ENCODE measurements at regions not wholly inside any gene's neighbourhood (a gene's known extent, or its start where the extent isn't known, plus 50 kb on each side); places are given as distances from the start of the nearest gene placed in this dataset.
"Not testable (repeated sequence)": the region's sequence is repeated elsewhere in the genome, so short reads cannot be mapped to it uniquely, and the experiment has no call there.

DNA sequence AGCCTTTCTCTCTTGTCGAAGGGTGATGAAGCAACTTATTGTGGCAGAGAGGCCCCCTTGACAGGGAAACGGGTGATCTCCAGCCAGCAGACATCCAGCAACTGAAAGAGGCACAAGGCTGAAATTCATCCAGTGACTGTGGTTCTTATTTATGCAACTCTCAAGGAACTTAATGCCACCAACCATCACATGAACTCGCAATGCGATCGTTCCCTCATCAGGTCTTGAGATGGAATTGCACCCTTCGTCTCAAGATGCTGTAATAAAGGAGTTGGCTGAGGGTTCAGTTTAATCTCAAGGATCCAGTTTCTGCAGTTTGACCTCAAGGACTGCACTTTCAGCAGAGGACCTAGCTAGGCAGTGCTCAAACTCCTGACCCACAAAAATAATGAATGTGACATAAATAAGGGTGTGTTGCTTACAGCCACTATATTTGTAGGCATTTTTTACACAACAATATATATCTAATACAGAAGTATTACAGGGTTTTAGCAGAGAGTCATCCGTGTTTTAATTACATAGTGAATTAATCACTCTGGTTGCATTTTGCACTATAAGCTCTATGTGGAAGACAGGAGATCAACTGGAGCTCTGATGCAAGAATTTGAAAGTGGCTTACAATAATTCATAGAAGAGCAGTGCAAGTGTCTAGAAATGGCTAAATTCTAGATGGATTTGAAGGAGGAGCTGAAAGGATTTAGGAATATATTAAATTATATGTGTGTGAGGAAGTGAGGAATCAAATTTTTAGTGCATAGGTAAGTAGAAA lies 957.8 kb upstream of the CTNND2 start:
- DNase-seq, result no peak

DNA sequence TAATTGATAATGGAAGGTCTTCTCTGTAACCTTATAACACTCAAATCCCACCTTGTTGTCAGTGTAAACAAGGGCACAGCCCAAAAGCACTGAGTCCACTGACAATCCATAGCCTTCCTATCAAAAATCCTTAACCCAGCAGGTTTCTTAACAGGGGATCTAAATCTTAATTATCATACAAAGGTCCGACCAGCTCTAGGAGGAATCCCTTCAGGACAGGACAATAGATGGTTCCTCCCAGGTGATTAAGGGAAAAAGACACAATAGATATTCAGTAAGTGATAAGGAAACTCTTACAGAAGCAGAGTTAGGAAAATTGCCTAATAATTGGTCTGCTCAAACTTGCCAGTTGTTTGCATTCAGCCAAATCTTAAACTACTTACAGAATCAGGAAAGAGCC lies 951.9 kb upstream of the CTNND2 start:
- not testable (repeated sequence) for DNase-seq

DNA sequence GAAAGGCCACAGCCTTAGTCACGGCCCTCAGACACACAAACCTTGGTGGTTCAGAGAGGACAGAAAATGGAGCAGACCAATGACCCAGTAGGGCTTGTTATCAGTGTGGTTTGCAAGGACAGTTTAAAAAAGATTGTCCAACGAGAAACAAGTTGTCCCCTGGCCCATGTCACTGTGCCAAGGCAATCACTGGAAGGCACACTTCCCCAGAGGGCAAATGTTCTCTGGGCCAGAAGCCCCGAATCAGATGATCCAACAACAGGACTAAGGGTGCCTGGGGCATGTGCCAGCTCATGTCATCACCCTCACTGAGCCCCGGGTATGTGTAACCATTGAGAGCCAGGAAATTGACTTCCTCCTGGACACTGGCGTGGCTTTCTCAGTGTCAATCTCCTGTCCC lies 950.1 kb upstream of the CTNND2 start:
- DNase-seq, result no peak

DNA sequence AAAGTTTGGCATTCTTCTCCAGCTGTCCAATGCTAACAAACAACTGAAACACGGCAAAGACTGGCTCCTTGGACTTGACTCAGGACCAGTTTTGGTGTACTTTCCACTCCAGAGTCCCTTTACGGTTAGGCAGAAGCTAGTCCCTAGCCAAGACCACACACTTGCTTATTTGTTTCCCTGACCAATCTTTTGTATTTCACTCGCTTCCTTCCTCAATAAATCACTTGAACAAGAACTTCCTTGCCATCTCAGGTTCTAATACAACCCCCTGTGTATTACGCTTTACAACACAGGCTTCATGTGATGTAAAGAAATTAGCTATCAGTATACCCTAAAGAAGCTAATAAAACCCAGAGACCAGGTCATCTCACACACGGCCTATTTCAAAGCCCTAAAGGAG lies 947.5 kb upstream of the CTNND2 start:
- DNase-seq, result no peak

DNA sequence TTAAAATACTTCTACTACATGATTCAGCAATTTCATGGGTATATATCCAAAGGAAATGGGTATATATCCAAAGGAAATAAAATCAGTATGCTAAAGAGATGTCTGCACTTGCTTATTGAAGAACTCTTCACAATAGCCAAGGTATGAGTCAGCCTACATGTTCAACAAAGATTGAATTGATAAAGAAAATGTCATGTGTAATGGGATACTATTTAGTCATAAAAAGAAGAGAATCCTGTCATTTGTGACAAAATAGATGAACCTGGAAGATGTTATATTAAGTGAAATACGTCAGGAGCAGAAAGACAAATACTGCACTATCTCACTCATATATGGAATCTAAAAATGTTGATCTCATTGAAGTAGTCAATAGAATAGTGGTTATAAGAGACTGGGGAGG lies 944.5 kb upstream of the CTNND2 start:
- DNase-seq, result no peak

DNA sequence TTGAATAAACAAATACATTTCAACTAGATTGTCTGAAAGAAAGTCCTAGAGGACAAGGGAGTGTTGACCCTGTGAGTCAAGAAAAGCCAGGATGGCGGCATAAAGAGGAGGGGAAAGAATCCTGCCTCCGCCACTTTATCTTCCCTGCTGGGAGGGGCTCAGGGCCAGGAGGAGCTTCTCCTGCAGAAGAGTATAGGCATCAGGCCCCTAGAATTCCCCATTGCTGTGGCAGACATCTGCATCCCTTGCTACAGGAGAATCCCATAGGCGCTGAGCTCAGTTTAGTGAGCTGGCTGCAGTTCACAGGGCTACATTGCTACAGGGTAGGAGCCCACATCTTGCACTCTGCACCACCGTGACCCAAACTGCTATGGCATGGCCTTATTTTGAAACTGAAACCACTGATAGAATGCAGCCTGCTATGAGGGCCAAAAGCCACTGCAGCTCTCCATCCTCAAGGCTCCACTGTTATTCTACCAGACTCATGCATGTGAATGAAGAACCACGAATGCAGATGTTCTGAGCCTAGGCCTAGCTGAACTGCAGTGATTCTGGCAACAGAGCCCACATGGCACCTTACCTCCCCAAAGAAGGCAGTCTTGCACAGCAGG lies 941.4 kb upstream of the CTNND2 start:
- DNase-seq, result no peak

DNA sequence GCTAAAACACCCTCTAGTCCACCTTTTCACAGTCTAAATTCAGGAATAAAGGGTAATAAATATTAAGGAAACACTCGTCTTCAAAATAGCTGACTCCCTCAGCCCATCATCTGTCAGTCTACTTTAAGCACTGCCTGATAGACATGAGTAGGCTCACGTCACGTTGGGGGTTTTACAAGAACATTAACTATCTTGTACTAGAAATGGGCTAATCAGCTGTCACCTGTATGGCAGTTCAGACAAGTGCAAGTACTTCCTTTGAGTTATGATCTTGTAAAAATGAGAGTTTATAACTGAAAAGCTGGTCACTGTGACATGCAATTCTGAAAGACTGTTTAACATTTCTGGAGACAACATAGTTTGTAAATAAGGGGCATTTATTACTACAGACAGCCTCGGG lies 936.7 kb upstream of the CTNND2 start:
- no peak for DNase-seq

DNA sequence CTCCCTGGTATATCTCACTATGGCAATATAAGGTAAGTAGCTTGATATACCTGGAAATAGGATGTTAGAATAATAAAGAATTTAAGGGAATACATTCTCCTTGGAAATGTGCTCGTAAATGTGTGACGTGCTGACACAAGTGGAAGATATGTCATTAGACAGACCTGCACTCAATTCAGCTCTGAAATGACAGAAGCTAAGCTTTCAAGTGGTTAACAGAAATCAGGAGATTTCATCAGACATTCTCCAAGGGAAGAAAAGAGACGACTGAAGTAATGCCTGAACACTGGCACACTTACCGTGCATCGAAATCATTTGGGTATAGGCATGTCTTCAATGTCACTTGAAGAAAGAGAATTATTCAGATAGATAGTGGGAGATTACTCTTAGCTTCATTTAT lies 933.3 kb upstream of the CTNND2 start:
- no peak for DNase-seq

DNA sequence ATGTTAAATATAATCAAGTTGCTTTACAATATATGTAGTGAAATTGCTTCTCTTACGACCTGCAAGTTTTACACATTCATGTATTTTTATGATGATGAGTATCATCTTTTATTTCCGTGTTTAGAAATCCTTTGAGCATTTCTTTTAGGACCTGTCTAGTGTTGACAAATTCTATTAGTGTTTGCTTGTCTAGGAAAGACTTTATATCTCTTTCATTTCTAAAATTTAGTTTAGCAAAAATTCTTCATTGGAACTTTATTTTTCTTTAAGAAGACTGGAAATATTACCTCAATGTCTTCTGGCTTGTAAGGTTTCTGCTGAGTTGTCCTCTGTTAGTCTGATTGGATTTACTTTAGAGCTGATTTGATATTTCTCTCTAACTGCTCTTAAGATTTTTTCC lies 920.9 kb upstream of the CTNND2 start:
- DNase-seq, result no peak

DNA sequence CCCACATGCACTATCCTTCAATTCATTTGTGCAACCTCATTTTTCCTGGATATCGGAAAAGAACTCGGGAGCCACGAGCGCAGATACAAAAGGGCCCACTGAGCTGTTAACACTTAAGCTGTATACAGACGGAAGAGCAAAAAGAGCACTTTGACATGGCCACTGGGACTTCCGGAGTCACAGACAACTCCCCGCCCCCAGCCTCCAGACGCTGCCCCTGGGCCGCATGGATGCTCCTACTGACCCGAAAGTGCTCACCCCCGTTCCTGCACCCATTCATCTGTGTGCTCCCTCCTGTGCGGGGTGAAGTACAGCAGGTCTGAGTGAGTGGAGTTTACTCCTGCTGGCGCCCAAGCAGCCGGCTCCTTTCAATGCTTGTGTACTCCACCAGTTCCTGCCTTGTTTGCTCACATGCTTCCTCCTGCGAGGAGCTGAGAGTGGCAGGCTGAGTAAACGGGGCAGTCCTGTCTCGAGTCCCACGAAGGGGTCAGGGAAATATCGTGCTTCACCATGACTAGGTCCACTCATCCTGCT lies 901.0 kb upstream of the CTNND2 start:
- peak; percentile 92 for DNase-seq

DNA sequence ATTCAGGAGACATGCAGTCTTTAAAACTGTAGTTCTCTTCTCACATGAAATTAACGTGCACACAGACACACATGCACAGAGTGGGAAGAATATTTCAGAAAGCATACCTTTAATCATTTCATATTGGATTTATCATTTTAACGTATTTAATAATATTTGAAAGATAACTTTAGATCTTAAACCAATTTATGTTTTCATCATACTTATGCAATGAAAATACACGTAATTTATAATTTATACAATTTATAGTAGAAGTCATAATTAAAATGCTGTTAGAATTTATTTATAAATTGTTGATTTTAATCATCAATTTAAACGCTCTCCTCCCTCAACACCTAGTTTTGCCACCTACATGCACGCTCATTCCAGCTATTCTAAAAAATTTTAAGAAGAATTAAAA lies 894.9 kb upstream of the CTNND2 start:
- DNase-seq, result no peak

DNA sequence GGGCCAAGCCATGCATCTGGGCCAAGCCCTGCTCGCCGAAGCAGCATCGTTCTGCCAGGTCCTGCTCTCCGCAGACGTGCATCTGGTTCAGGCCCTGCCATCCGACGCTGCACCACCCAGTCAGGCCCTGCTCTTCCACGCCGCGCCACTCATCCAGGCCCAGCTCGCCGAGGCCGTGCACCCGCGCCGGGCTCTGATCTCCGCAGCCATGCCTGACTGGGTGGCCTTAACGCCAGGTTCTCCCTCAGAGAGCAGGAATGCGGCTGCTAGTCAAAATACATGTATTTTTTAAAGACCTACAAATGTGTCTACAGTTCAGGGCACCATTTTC lies 891.1 kb upstream of the CTNND2 start:
- DNase-seq, result no peak

DNA sequence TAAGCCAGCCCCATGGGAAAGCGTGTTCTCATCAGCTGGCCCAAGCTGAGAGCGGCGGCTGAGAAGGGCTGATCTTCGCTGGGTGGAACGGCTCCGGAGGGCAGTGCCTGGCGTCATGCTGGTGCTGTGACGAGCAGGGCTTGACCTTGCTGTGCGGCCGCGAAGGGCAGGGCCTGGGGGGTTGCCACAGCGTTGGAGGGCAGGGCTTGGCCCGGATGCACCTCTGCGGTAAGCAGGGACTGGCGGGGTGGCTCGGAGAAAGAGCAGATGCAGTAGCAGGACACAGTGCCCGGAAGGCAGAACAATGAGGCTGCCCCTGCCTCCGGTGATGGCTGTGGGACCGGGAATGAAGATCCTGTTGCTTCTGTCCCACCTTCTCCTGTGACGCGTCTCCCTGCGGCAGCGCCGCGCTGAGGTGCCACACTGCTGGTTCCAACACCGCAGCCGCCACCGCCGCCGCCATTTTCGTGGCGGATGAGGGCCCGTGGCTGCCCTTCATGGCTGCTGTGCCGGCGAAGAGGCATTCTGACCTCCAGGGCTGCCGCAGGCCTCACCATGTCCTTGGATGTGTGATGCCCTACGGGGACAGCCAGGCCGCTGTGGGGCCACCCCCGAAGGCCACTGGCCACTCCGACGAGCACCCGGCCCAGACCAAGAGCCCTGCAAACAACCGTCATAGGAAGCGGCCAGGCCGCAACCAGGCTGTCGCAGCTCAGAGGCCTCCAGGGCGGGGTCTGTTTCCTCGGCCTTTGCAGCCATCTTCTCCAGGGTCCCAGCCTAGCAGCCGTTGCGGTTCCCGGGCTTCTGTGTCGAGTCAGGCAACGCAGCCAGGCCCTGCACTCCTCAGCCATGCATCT lies 890.5 kb upstream of the CTNND2 start:
- DNase-seq, result no peak

DNA sequence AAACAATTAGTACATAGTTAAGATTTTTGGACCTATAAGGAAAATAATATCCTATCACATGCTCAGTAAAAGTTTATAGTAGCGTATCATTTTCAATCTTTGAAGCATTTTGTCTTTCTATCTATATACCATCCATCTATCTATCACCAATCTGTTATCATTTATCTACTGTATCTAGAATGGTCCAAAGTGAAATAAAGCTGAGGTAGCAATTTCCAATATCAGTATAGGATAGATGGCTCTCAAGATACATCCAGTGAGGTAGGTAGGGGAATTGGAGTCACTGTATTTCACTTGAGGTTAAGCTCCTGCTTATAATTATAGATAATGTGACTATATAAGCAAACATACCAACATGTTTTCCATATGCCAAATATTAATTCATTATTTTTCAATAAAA lies 889.1 kb upstream of the CTNND2 start:
- no peak for DNase-seq

DNA sequence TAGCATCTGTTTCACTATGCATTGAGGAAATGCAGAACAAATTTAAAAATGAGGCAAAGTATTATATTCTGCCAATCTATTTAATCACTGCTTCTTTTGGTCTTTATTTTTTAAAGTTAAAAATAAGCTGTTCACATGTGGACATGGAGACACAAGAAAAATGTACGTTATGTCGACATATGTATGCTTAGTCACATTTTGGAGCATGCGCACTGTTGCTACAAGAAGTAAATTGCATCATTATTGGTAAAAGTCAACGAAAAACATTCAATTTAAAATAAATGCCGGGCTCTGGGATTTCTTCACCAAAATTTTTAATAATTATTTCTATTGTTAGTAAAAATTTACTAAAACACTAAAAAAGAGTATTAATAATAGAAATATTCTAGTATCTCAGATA lies 876.3 kb upstream of the CTNND2 start:
- no peak for DNase-seq

DNA sequence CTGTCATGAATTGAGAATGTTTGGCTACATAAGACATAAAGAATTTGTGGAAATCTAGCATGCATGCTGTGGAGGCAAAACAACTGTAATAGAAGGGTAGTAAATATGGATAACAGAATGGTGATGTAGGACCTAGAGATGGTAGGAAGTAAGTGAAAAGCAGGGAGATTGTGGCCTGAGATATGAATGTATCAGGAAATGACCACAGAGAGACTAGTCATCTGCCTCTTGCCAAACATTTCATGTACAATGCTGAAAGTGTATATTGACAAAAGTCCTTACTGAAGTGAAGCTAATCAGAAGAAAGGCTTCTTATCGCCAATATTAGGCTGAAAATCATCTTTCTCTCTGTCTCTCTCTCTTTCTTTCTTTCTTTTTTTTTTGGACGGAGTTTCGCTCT lies 873.1 kb upstream of the CTNND2 start:
- no peak for DNase-seq

DNA sequence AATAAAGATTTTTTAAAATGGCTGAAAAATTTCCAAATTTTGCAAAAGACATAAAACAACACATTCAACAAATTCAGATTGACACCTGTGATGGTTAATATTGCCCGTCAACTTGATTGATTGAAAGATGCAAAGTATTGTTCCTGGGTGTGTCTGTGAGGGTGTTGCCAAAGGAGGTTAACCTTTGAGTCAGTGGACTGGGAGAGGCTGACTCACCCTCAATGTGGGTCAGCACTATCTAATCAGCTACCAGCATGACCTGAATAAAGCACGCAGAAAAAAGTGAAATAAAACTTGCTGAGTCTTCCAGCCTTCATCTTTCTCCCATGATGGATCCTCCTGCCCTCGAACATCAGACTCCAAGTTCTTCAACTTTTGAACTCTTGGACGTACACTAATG lies 868.0 kb upstream of the CTNND2 start:
- DNase-seq, result no peak

DNA sequence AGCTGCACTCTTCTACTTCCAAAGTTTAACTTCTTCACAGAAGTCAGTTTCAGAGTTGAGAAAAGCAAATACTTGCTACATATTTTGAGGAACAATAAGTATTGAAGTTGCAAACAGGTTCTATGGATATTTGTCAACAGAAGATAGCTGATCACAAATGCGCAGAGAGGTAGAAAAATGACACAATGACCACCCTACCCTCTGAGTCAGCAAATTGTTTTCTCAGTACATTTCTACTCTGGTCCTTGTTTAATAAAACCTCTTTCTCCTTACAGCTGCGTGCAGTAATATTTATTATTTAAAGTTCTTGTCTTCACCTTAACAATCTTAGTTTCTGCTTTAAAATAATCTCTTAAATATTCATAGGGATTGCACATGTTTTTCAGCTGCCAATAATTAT lies 855.1 kb upstream of the CTNND2 start:
- DNase-seq, result no peak

DNA sequence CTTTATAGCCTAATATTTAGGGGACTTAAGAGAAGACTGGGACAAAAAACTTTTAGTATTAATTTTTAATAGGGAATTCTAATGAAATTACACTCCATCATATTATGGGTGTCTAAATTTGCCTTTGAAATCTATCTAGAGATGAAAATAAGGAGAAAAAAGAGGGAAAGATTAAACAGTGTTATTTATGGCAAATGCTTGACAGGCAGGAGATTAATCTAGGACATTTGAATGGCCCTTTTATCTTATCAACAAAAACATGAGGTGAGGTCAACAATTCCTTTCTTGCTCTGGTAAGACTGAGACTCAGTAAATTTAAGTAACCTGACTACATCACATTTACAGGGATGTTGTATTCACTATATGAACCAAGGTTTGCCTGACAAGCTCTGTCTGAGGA lies 852.8 kb upstream of the CTNND2 start:
- DNase-seq, result no peak

DNA sequence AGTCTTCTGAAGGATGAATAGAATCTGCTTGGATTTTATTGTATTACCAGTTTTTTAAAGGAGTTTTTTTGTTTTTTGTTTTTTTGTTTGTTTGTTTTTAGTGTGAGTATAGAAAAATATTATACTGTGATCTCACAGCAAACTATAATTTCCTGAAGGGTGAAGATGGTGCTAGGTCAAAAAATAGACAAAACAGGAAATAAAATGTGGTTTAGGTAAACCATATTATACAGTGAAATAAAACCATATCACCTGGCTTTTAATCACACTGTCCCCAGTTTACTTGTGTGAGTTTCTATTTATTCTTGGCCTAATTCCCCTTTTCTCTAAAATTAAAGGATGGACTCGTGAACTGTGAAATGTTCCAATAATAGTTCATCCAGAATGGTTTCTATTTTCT lies 841.3 kb upstream of the CTNND2 start:
- DNase-seq, result no peak

DNA sequence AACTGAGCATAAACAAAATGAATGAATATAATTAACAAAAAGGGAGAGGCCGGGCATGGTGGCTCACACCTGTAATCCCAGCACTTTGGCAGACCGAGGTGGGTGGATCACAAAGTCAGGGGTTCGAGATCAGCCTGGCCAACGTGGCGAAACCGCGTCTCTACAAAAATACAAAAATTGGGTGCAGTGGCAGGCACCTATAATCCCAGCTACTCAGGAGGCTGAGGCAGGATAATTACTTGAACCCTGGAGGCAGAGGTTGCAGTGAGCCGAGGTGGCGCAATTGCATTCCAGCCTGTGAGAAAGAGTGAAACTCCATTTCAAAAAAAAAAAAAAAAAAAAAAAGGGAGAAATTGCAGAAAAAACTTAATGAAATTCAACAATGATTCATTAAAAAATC lies 839.3 kb upstream of the CTNND2 start:
- no peak for DNase-seq

DNA sequence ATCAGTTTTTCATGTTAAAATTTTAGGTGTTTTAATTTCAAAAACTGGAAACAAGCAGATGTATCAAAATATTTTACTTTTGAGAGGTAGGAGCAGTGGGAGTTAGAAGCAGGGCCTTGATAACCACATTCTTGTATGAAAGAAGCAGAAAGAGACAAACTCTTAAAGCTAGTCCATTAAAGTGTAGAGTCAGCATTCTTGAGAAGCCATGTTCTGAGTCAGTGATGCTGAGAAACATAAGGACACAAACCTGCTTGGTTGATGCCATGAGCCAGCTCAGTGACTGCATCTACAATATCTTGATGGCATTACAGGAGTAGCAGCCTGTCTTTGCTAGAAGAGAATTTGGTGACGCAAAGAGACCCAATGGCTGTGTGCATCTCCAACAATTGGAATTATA lies 826.1 kb upstream of the CTNND2 start:
- DNase-seq, result no peak

DNA sequence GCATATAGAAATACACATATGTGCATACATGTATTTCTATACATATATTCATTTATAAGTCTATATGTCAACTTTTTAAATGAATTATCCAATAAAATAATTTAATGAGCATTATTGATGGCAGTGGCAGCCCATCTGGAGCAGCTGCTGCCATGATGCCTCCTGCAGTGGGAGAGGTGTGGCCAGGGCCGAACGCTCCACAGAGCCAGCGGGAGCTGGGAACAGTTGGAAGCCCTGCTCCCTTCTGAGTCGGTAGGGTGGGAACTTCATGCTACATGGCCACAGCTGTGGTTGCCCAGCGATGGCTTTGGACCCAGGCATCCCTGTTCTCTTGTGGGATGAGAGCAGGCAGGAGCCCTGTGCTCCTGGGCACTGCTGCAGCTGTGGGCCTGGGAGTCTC lies 812.4 kb upstream of the CTNND2 start:
- DNase-seq, result no peak

DNA sequence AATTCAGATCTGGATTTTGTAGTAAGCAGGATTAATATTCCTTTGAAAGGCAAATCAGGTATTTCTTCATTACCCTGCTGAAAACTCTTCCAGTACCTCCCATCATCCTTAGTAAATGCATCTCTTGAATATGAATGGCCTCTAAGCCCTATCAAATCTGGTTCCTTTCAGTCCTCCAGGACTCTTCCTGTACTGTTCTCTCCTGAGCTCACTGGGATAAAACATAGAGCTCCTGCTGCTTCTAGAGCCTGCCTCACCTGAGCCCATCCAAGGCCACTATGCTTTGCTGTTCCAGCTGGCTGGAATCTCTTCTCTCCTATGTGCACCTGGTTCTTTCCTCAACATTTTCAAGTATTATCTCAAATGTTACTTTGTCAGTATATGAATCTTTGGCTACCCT lies 803.3 kb upstream of the CTNND2 start:
- no peak for DNase-seq

All from SHP77 treated with DMSO at 0.1 percent for 48 hours (cell line).